ENCODE measurements at regions not wholly inside any gene's neighbourhood (a gene's known extent, or its start where the extent isn't known, plus 50 kb on each side); places are given as distances from the start of the nearest gene placed in this dataset.
"Not testable (repeated sequence)": the region's sequence is repeated elsewhere in the genome, so short reads cannot be mapped to it uniquely, and the experiment has no call there.

GRCh38 chr3:197366301-197367044 lies 68.1 kb upstream of the DLG1 start:
- WGBS, result 78% methylated on average over 13 of the region's 13 CpGs
- no peak for DNase-seq (ENCODE audit: extremely low spot score)
- no peaks in the 10 kb centered on the region for H3K36me3 ChIP-seq (ENCODE audit: insufficient read depth)
- no peak overlapping the region for H3K27ac ChIP-seq (ENCODE audit: low read depth)
- H3K4me3 ChIP-seq (ENCODE audit: low read depth, low read length), result no peak overlapping the region
- no peaks in the 10 kb centered on the region for H3K4me1 ChIP-seq (ENCODE audit: insufficient read depth)

- no peaks in the 10 kb centered on the region for H3K36me3 ChIP-seq (ENCODE audit: insufficient read depth)
- no peak overlapping the region for H3K4me3 ChIP-seq (ENCODE audit: low read depth, low read length)
- H3K4me1 ChIP-seq (ENCODE audit: insufficient read depth), result no peaks in the 10 kb centered on the region
- no peak overlapping the region for H3K27ac ChIP-seq (ENCODE audit: low read depth)
- 85% methylated on average over 4 of the region's 4 CpGs for WGBS
- DNase-seq (ENCODE audit: extremely low spot score), result no peak
Observed at GRCh38 chr3:197365586-197365985, 67.2 kb upstream of the DLG1 start.

- Histone ChIP-seq H3K36me3 (ENCODE audit: insufficient read depth) (no peaks in the 10 kb centered on the region), H3K4me3 (ENCODE audit: low read depth, low read length) (no peak overlapping the region), H3K27ac (ENCODE audit: low read depth) (no peak overlapping the region), H3K4me1 (ENCODE audit: insufficient read depth) (no peaks in the 10 kb centered on the region)
- 79% methylated on average over 9 of the region's 9 CpGs for WGBS
- DNase-seq (ENCODE audit: extremely low spot score), result no peak
Observed at GRCh38 chr3:197364410-197365071, 66.1 kb upstream of the DLG1 start.

- no peak overlapping the region for H3K4me3 ChIP-seq (ENCODE audit: low read depth, low read length)
- WGBS, result 89% methylated on average over 14 of the region's 14 CpGs
- no peak overlapping the region for H3K27ac ChIP-seq (ENCODE audit: low read depth)
- H3K4me1 ChIP-seq (ENCODE audit: insufficient read depth), result no peaks in the 10 kb centered on the region
- H3K36me3 ChIP-seq (ENCODE audit: insufficient read depth), result no peaks in the 10 kb centered on the region
- DNase-seq (ENCODE audit: extremely low spot score), result no peak
Observed at GRCh38 chr3:197363553-197364409, 65.4 kb upstream of the DLG1 start.

- no peaks in the 10 kb centered on the region for H3K4me1 ChIP-seq (ENCODE audit: insufficient read depth)
- H3K27ac ChIP-seq (ENCODE audit: low read depth), result no peak overlapping the region
- WGBS, result 86% methylated on average over 2 of the region's 2 CpGs
- no peak for DNase-seq (ENCODE audit: extremely low spot score)
- H3K4me3 ChIP-seq (ENCODE audit: low read depth, low read length), result no peak overlapping the region
- no peaks in the 10 kb centered on the region for H3K36me3 ChIP-seq (ENCODE audit: insufficient read depth)
Observed at GRCh38 chr3:197362081-197362480, 63.7 kb upstream of the DLG1 start.

GRCh38 chr3:197360095-197360494 lies 61.7 kb upstream of the DLG1 start:
- DNase-seq (ENCODE audit: extremely low spot score); H3K36me3 ChIP-seq (ENCODE audit: insufficient read depth); H3K4me3 ChIP-seq (ENCODE audit: low read depth, low read length); H3K27ac ChIP-seq (ENCODE audit: low read depth); H3K4me1 ChIP-seq (ENCODE audit: insufficient read depth): not testable (repeated sequence)
- 94% methylated on average over 3 of the region's 3 CpGs for WGBS

- H3K36me3 ChIP-seq (ENCODE audit: insufficient read depth); DNase-seq (ENCODE audit: extremely low spot score); H3K4me1 ChIP-seq (ENCODE audit: insufficient read depth); H3K4me3 ChIP-seq (ENCODE audit: low read depth, low read length); H3K27ac ChIP-seq (ENCODE audit: low read depth): not testable (repeated sequence)
- 97% methylated on average over 3 of the region's 3 CpGs for WGBS
Observed at GRCh38 chr3:197359476-197359875, 61.1 kb upstream of the DLG1 start.

- Histone ChIP-seq H3K36me3 (ENCODE audit: insufficient read depth) (no peaks in the 10 kb centered on the region), H3K4me1 (ENCODE audit: insufficient read depth) (no peaks in the 10 kb centered on the region), H3K4me3 (ENCODE audit: low read depth, low read length) (no peak overlapping the region), H3K27ac (ENCODE audit: low read depth) (no peak overlapping the region)
- WGBS, result 96% methylated on average over 5 of the region's 5 CpGs
- no peak for DNase-seq (ENCODE audit: extremely low spot score)
Observed at GRCh38 chr3:197356741-197357140, 58.3 kb upstream of the DLG1 start.

- H3K36me3 ChIP-seq (ENCODE audit: insufficient read depth), result no peaks in the 10 kb centered on the region
- H3K27ac ChIP-seq (ENCODE audit: low read depth), result no peak overlapping the region
- DNase-seq (ENCODE audit: extremely low spot score), result no peak
- H3K4me3 ChIP-seq (ENCODE audit: low read depth, low read length), result no peak overlapping the region
- H3K4me1 ChIP-seq (ENCODE audit: insufficient read depth), result no peaks in the 10 kb centered on the region
- WGBS, result 89% methylated on average over 14 of the region's 14 CpGs
Observed at GRCh38 chr3:197356275-197356674, 57.9 kb upstream of the DLG1 start.

GRCh38 chr3:197355713-197356112 lies 57.3 kb upstream of the DLG1 start:
- H3K4me3 ChIP-seq (ENCODE audit: low read depth, low read length), result no peak overlapping the region
- no peak overlapping the region for H3K27ac ChIP-seq (ENCODE audit: low read depth)
- H3K4me1 ChIP-seq (ENCODE audit: insufficient read depth), result no peaks in the 10 kb centered on the region
- 95% methylated on average over 1 of the region's 1 CpG for WGBS
- no peaks in the 10 kb centered on the region for H3K36me3 ChIP-seq (ENCODE audit: insufficient read depth)
- DNase-seq (ENCODE audit: extremely low spot score), result no peak

- DNase-seq (ENCODE audit: extremely low spot score), result peak; percentile 50
- 22% methylated on average over 19 of the region's 19 CpGs for WGBS
- Histone ChIP-seq H3K36me3 (ENCODE audit: insufficient read depth) (no peaks in the 10 kb centered on the region), H3K4me3 (ENCODE audit: low read depth, low read length) (no peak overlapping the region), H3K27ac (ENCODE audit: low read depth) (peak overlapping the region; percentile 32), H3K4me1 (ENCODE audit: insufficient read depth) (no peaks in the 10 kb centered on the region)
Observed at GRCh38 chr3:197354568-197355001, 56.2 kb upstream of the DLG1 start.

- Histone ChIP-seq H3K27ac (ENCODE audit: low read depth) (peak overlapping the region; percentile 32), H3K4me1 (ENCODE audit: insufficient read depth) (no peaks in the 10 kb centered on the region), H3K36me3 (ENCODE audit: insufficient read depth) (no peaks in the 10 kb centered on the region), H3K4me3 (ENCODE audit: low read depth, low read length) (no peak overlapping the region)
- no peak for DNase-seq (ENCODE audit: extremely low spot score)
- WGBS, result 46% methylated on average over 10 of the region's 10 CpGs
Observed at GRCh38 chr3:197353867-197354567, 55.6 kb upstream of the DLG1 start.
